ENCODE measurements at regions not wholly inside any gene's neighbourhood (a gene's known extent, or its start where the extent isn't known, plus 50 kb on each side); places are given as distances from the start of the nearest gene placed in this dataset.

- Histone ChIP-seq H3K4me3 (replicated peaks in 1 of 3; ENCODE audit: insufficient read depth in 1 of 3, low read depth in 1 of 3, low read length in 3 of 3) (no peak overlapping the region), H3K36me3 (ENCODE audit: control insufficient read depth in 2 of 2, extremely low read depth in 1 of 2, insufficient read depth in 2 of 2, low read length in 2 of 2) (no peaks in the 10 kb centered on the region), H3K27me3 (ENCODE audit: control insufficient read depth in 2 of 2, insufficient read depth in 2 of 2, low read length in 2 of 2) (no peaks in the 10 kb centered on the region), H3K9me1 (replicated peaks; ENCODE audit: control insufficient read depth, extremely low read depth, insufficient read depth, low read length) (no peaks in the 10 kb centered on the region), H4K20me1 (replicated peaks; ENCODE audit: control insufficient read depth, extremely low read depth, insufficient read depth, low read length) (no peaks in the 10 kb centered on the region), H3K4me2 (ENCODE audit: insufficient read depth, low read length) (no peak overlapping the region), H3K9me3 (replicated peaks; ENCODE audit: control insufficient read depth, insufficient read depth, low read length) (no peaks in the 10 kb centered on the region), H2AFZ (ENCODE audit: low read depth, low read length) (no peak overlapping the region), H3K4me1 (ENCODE audit: control insufficient read depth, extremely low read depth, insufficient read depth, low read length) (no peaks in the 10 kb centered on the region), H3K27ac (ENCODE audit: insufficient read depth, low read depth, low read length) (no peak overlapping the region), H3K79me2 (ENCODE audit: control insufficient read depth, insufficient read depth, low read length) (no peaks in the 10 kb centered on the region), H3K9ac (replicated peaks; ENCODE audit: extremely low read depth, insufficient read depth, low read length) (no peak overlapping the region)
- intact Hi-C loops (cut with micrococcal nuclease) (no loop called here), dilution Hi-C loops (cut with MboI; ENCODE audit: extremely low pct_ligation_motif_present, low sequenced_read_pairs) (no loop called here)
- FAIRE-seq, result no peak
- ChIA-PET CTCF (interaction anchor here (0.6 to 1.2 kb wide), 2 partner anchors 11 kb away, joined by 3 to 5 read pairs; no protein-coding TSS in a partner anchor), POLR2A (no interaction called here)
- no peak for DNase-seq (ENCODE audit: low read depth, low spot score)
- no peak for TF ChIP-seq POLR2A (IDR thresholded peaks at IDR 0.05; ENCODE audit: low read depth, low read length)
- TF ChIP-seq, protein P1, sequence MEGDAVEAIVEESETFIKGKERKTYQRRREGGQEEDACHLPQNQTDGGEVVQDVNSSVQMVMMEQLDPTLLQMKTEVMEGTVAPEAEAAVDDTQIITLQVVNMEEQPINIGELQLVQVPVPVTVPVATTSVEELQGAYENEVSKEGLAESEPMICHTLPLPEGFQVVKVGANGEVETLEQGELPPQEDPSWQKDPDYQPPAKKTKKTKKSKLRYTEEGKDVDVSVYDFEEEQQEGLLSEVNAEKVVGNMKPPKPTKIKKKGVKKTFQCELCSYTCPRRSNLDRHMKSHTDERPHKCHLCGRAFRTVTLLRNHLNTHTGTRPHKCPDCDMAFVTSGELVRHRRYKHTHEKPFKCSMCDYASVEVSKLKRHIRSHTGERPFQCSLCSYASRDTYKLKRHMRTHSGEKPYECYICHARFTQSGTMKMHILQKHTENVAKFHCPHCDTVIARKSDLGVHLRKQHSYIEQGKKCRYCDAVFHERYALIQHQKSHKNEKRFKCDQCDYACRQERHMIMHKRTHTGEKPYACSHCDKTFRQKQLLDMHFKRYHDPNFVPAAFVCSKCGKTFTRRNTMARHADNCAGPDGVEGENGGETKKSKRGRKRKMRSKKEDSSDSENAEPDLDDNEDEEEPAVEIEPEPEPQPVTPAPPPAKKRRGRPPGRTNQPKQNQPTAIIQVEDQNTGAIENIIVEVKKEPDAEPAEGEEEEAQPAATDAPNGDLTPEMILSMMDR (IDR thresholded peaks at IDR 0.05; ENCODE audit: extremely low read depth in 1 of 2, insufficient read depth in 1 of 2, low read depth in 1 of 2, low read length in 2 of 2), result no peak
- no peak for TF ChIP-seq FOS (IDR thresholded peaks at IDR 0.05; ENCODE audit: borderline replicate concordance, insufficient read depth, low read length)
- TF ChIP-seq GATA2 (IDR thresholded peaks at IDR 0.05; ENCODE audit: insufficient read depth, insufficient read length, low read depth, low read length), result no peak
- no peak for TF ChIP-seq EZH2 (IDR thresholded peaks at IDR 0.05; ENCODE audit: borderline replicate concordance, low read depth, low read length, severe bottlenecking)
- no peak for TF ChIP-seq JUN (IDR thresholded peaks at IDR 0.05; ENCODE audit: borderline replicate concordance, insufficient read depth, insufficient read length, low read depth)
- TF ChIP-seq MAX (IDR thresholded peaks at IDR 0.05; ENCODE audit: insufficient read depth, insufficient read length), result no peak
- TF ChIP-seq POLR2AphosphoS5 (IDR thresholded peaks at IDR 0.05; ENCODE audit: insufficient read depth, low read depth, low read length), result no peak
- no peak for TF ChIP-seq MYC (IDR thresholded peaks at IDR 0.05; ENCODE audit: low read depth, low read length)
- BruUV-seq (replicated peaks), result no TSS peak
Observed at GRCh38 chr7:18287482-18287881, 208.1 kb upstream of the HDAC9 start.

Measured in endothelial cell of umbilical vein (primary cell).